Renal cortex interstitium (tissue), 11 donors: ENCODE measurements at regions not wholly inside any gene's neighbourhood (a gene's known extent, or its start where the extent isn't known, plus 50 kb on each side); places are given as distances from the start of the nearest gene placed in this dataset.

Experiments used
- DNase-seq, 11 donors: peaks; one replicate each; pipeline ENCODE4 v3.0.0-alpha.2; 2013; ENCODE audit warnings: low read depth in 9 of 11, low spot score in 4 of 11; ENCODE audit errors: extremely low read depth in 1 of 11

DNA sequence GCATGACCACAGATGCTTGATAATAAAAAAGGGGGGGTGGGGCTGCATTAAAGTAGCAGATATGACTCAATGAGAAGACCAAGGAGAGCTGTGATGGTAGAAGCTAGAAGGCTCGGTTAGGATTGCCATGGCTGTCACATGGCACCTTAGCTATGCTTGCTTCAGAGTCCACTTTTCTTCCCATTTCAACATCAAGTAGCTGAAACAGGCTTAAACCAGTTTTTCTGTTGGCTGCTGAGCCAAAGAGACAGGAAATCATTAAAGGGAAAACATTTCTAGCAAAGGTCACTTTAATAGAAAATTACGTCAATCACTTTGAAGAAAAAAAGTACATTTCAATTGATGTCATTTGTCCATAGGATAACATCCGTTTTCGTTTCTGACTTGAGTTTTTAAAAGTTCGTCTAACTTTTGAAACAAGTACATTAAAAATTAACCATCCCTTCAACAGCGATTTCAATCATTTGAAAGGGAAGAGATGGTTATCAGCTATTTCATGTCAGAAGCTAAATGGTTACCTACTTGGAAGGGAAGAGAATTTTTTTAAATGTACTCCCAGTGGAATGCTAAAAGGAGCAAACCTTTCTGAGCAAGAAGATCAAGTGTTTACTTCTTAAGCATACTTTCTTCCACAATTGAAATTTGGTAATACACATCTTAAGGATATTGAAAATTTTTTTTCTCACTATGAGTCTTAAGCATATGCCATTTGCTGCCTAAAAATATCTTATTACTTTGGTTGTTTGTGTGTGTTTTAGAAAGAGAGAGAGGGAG lies 488.1 kb upstream of the PRMT6 start:
- DNase-seq = peak in 5 of 11 donors; percentile 1 to 26 (median 6)

DNA sequence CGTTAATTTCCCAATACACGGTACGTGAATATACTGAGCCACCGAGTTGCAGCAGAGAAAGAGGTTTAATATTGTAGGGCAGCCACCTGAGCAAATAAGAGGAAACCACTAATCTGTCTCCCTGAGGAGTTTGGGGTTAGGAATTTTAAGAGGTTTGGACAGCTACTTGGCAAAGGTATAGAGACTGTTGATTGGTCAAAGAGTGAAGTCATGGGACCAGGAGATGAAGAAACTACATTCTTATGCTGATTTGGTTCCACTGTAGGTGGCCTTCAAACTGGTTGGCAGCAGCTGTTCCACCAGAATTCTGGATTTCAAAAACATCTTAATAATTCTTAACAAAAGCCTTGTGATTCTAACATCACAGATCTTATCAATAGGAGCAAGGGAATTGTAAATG lies 485.4 kb upstream of the PRMT6 start:
- no peak for DNase-seq

DNA sequence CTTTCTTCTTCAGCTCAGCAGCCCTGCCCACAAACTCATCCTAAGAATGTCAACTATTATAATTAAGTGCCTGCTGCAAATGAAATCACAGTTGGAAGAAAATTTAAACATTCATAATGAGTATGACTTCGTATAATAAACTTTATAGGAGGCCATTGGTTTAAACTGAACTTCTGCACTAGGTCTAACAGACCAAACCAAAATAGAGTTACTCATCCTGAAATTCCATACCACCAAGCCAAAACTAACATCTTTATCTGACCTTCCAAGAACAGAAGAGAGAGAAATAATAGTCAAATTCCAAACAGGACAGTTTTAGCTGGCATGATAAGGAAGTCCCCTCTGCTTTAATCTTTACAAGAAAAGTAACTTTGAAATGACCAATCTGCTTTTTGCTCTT lies 472.4 kb upstream of the PRMT6 start:
- no peak for DNase-seq

DNA sequence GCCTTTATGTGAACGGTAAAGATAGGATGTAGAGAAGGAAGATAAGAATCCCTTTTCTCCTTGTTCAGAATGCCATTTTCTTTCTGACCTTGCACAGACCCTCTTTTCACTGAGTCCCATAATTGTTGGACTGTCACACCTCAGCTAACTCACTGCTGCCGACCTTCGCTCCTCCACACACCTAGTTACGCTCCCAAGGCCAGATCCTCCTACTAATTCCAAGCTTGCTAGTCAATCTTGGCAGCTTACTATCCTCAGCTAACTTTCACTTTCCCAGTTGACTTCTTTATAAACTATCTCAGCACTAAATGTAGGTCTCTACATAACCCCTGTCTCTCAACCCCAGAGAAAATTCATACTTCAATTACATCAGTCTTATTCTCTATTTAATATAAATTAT lies 471.8 kb upstream of the PRMT6 start:
- peak in 1 of 11 donors; percentile 1 for DNase-seq

DNA sequence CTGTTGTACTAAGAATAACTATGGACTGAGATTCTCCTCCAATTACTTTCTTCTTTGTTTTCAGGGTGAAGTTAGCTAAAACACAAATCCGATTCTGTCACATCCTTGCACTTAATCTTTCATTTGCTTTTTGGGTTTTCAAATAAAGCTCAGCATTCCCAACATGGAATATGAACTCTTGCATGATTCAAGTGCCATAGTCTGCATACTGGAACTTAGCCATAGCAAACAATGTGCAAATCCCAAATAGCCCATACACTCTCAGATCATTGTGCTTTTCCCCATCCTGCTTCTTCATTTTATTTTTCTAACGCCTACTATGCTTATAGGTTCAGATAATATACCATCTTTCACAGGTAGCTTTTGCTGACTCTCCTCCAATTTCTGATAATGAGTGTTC lies 455.8 kb upstream of the PRMT6 start:
- no peak for DNase-seq

DNA sequence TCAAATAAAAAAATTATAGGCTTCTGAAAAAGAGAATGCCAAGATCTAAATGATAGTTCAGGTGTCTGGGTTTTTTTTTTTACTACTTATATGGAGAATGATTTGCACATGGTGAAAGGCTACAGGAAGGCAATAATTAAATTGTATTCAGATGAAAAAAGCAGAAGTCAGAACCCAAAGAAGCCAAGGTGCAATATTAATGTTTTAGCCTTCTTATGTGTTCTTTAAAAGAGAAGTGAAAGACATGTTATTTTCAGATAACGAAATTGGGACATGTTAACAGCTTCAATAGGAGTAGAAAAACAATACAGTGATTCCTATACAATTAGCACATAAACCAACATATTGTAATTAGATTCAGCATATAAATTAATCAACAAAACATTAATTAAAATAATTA lies 452.9 kb upstream of the PRMT6 start:
- DNase-seq = no peak

DNA sequence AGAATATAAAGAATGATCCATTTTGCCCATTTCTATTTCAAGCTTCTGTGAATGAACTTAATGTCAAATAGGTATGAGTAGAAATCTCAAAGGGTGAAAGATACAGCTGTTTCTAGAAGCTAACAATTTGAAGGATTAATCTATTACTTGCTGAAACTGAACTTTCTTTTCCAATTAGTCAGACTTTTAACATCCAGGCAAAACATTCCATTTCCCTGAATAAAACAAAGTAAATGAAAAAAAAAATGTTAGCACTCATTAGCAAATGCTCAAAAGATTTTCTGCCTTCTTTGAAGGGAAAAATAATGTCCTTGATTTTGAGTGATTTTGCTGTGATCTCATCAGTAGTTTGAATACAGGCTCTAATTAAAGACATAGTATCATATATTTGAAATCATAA lies 447.6 kb upstream of the PRMT6 start:
- no peak for DNase-seq

DNA sequence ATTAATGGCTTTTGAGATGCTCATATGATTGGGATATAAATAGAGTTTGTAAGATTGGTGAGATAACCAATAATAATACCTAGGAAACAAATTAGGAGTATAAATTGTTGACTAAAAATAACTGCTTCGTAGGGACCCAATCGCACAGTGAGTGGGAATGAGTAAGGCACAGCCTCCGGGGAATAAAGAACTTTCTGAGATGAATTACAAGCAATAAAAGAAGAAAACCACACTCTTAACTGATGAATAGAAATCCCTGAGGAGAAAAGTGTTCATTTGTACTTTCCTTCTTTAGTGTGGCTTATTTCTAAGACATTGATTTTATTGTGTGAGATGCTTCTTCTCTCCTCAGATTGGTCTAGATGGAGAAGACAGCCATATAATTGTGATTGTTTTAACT lies 443.4 kb upstream of the PRMT6 start:
- DNase-seq = no peak

DNA sequence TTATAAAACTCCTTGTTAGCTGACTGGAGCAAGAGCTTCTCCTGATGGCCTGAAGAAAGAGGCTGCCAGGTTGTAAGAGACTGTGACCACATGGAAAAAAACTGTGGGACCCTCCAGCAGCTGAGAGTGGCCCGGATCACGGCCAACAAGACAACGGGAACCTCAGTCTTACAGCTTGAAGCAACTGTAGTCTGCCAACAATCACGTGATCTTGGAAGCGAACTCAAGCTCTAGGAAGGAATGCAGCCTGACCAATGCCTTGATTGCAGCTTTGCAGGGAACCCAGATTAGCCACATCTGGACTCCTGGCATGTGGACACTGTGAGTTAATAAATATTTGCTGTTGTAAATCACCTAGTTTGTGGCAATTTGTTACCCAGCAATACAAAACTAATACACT lies 442.6 kb upstream of the PRMT6 start:
- no peak for DNase-seq

DNA sequence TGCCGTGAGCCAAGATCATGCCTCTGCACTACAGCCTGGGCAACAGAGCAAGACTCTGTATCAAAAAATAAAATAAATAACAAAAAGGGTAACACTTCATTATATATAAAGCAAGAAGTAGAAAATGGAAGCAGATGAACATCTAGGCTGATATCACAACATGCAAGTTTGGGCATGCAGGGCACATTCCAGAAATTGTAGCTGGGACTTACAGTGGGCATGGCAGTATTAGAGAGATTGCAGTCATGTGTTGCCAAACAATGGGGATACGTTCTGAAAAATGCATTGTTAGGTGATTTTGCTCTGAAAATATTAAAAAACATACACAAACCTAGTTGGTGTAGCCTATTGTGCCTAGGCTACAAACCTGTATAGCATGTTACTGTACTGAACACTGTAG lies 441.0 kb upstream of the PRMT6 start:
- DNase-seq = no peak

DNA sequence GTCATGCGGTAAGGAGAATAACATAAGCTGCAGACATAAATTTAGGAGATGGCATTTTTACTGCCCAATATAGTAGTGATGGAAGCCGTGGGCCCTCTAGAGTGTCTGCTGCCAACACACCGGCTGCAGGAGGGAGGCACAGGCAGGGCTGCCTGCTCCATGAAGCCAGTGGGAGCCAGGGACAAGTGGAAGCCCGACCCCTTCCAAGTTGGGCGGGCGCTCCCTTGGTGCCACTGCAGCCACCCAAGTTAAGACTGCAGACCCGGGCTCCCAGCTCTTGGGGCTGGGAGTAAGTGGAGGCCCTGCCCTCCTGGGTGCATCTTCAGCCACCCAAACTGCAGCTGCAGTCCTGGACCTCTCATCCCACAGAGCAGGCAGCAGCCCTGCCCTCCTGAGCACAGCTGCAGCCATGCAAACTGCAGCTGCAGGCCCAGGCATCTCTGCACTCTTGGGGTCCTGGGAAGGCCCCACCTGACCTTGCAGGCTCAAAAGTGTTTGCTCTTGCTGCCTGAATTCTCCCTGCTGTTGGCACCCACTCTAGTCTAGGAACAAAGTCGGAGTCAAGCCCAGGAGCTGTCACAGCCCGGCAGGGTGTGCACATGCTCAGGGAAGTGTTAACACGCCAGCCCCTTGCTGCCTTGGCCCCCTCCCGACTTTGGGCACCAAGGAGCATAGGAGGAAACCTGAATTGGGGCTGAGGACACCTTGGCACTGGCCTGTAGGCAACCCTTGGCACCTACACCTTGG lies 437.2 kb upstream of the PRMT6 start:
- no peak for DNase-seq

DNA sequence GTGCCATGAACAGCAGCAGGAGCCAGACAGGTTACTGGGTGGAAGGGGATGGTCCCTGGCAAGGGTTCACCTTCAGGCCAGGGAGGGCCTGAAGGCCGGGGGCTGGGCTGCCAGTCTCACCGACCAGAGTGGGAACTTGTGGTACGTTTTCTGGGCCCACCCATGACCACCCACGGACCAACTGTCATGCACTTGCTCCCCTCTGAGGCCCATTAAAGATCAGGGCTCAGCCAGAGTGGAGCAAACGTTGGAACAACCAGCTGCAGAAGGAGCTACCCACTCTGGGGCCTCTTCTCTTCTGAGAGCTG lies 436.7 kb upstream of the PRMT6 start:
- DNase-seq = no peak

DNA sequence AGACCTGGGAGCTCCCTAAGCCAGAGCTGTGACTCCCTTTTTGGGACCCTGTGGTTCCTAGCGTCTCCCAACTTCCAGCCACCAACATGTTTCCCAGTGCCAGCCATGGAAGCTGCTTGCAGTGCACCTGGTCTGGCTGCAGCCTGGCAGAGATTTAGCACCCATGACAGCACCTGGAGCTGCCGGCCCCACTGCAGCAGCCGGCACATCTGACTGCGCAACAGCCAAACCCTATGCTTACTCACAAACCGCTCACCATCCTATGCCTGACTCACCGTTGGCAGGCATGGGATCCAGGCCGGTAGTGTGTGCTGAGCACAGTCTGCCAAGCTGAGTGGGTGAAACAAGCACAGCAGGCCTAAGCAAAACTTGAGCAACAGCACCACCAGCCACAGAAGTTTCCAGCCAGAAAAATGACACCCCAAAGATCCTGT lies 435.9 kb upstream of the PRMT6 start:
- no peak for DNase-seq

DNA sequence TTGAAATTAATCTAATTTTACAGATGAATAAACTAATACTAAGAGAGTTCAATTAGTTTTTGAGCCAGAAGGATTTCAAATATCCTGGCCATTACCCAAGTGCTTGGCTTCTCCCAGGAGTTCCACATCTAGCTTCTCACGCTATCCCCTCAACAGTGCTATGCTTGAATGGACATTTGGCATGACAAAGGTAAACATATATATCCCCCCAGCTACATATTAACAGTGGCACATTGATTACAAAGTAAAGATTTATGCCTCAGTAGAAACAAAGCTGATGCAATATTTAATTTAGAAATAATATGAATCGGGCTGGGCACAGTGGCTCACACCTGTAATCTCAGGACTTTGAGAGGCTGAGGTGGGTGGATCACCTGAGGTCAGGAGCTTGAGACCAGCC lies 434.6 kb upstream of the PRMT6 start:
- DNase-seq = peak in 5 of 11 donors; percentile 1 to 21 (median 9)

DNA sequence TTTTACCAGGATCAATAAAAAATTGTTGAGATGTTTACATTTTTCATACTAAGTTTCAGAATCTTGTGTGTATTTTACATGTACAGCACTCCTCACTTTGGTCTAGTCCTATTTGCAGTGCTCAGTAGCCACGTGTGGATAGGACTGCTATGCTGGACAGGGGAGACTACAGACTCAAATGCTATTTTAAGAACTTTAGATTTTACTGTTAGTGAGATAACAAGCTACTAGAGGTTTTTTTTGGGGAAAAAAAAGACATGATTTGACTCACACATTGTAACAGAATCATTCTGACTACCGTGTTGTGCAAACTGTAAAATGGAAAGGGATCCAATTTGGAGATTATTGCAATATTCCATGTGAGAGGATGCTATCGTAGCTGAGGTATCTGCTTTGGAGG lies 418.9 kb upstream of the PRMT6 start:
- DNase-seq = no peak

DNA sequence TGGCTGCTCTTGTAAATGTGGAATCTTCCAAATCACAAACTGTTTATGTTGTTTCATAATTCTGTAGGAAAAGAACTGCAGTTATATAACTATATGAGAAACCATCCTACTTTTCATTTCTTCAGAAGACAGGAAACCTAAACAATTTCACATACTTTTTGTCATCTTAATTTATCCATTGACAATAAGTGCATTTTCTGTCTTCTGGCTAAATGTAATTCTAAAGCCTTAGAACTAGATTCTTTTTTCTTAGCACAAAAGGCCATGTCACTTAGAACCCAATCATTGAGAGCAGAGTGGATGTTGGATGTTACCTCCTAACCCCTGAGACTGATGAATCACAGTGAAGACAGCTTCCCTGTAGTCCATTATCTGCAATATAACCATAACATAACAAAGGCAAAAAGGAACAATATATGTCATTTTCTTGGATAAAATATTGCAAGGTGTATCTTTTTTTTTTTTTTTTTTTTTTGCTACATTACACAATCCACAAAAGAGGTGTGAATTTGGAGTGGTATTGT lies 410.2 kb upstream of the PRMT6 start:
- no peak for DNase-seq

DNA sequence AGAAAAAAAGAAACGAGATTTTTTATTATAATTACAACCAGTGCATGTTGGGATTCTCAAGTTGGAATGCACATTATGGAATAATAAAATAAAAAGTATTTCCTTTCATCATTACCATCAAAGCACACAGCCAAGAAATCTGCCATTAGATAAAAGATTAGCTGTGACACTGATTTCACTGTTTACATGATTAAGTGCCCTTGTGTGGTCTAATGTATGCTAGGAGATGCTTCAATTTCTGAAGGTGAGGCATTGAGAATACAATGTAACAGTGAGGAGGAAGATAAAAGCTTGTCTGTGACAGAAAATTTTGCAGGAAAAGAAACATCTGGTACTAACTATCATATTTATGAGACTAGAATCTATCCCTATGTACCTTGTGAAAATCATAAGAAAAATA lies 409.7 kb upstream of the PRMT6 start:
- no peak for DNase-seq

DNA sequence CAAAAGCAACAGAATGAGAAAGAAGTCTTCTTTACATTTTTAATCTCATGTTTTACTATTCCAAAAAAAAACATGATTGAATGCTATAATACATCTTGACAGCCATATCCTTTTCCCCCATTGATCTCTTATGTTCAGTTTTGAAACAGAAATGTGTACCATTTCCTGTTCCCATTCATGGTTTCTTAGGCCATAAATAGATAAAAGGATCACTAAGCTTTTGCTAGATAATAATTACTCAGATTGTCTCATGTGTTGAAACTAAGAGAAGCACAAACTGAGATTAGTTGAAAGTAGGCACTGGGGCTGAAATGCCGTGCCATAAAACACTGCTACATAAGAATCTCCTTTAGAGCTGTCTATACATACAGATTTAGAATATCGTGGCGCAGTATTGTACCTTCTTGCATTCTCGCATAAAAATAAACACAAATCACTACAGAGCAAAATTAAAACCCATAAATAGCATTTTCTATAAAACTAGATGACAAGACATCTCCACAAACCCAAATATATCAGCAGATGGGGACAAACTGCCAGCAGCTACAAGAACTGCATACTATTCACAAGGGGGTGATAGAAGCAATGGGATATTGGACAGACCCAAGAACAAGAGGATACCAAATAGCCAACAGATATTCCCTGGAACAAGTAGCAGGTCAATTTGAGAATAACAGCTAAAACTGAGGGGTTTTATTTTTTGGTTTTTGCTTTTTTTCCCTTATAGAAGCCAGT lies 405.3 kb upstream of the PRMT6 start:
- DNase-seq = no peak

DNA sequence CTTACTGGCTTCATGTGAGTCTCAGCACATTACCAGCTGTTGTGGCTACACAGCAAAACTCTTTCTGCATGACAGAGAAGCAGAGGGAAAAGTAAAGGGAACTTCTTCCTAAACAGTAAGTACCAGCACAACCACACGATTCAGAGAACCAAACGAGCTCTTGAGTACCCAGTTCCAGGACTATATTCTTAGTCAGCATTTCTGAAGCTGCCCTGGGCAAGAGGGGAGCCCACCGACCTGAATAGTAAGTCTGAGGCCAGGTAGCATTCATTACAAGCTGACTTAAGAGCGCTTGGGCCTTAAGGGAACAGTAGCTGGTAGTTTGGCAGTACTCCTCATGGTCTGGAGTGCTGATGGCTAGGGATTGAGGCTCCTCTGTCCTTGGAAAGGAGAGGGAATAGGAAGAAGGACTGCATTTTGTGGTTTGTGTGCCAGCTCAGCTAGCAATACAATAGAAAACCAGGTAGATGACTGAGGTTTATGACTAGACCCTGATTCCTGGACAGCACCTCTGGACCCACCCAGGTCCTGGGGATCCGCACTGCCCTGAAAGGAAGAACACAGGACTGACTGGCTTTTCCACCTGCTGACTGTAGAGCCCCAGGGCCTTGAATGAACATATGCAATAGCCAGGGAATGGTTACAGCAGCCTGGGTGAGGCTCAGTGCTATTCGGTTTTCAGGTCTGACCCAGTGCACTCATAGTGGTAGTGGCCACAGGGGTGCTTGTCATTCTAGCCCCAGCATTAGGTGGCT lies 396.8 kb upstream of the PRMT6 start:
- no peak for DNase-seq
